K562 (cell line): ENCODE measurements at regions not wholly inside any gene's neighbourhood (a gene's known extent, or its start where the extent isn't known, plus 50 kb on each side); places are given as distances from the start of the nearest gene placed in this dataset.

Experiments
- ATAC-seq: fragments of 200-7000 bp; cut with Tn5 transposase; 3 replicates; pipeline ENCODE4 v1.9.1; 2020; ENCODE audit warnings: moderate library complexity
- BruUV-seq: library from RNA; stranded (reverse); fragments of 400-500 nt; replicated peaks from 2 replicates; lab custom pipeline; 2021; lab: Mats Ljungman, UMichigan
- CTCF ChIA-PET: fragments of 300-600 bp; formaldehyde crosslinking; extraction: SDS; loops from one replicate; lab custom pipeline; 2021; ENCODE audit warnings: low intra/inter-chr PET ratio; lab: Yijun Ruan, JAX
- POLR2A ChIA-PET: fragments of 300-600, 350-650 bp; sonication (Branson Sonifier 250); formaldehyde crosslinking; extraction: SDS; loops from one replicate; lab custom pipeline; 2021; ENCODE audit warnings: antibody characterized with exemption, inconsistent platforms; lab: Yijun Ruan, JAX
- DNase-seq, 4 experiments: peaks; one replicate each; pipeline versions ENCODE4 v3.0.0 to v3.0.0-alpha.2; 2011 to 2018; ENCODE audit warnings: low spot score in 3 of 4, mixed read lengths in 3 of 4; ENCODE audit errors: extremely low read depth in 1 of 4
- FAIRE-seq: peaks from 2 replicates; lab custom pipeline; 2011; peaks lifted over from hg19 to GRCh38; lab: Jason Lieb, UNC
- H2AFZ ChIP-seq: 2 replicates; pipeline ENCODE4 v1.6.0; 2011; ENCODE audit warnings: low read depth, low read length, control low read depth, inconsistent platforms
- H3K27ac ChIP-seq: fragments of 200-600 bp; 3 replicates; pipeline ENCODE4 v1.8.0; 2011; ENCODE audit warnings: low read depth, mild to moderate bottlenecking, control low read depth, inconsistent platforms, low read length, moderate library complexity, mixed read lengths; ENCODE audit errors: extremely low read depth
- H3K27me3 ChIP-seq, 2 experiments: fragments of 300-600 bp in 1 of 2; 2 replicates in 1 of 2; 3 replicates in 1 of 2; pipeline versions ENCODE4 v1.6.0 to v1.8.0; 2011; ENCODE audit warnings: inconsistent platforms in 2 of 2, low read length in 2 of 2, mild to moderate bottlenecking in 1 of 2, mixed read lengths in 1 of 2, moderate library complexity in 1 of 2; ENCODE audit not compliant: control insufficient read depth in 2 of 2, insufficient read depth in 2 of 2
- H3K36me3 ChIP-seq: fragments of 300-600 bp; 3 replicates; pipeline ENCODE4 v1.8.0; 2011; ENCODE audit warnings: mild to moderate bottlenecking, low read length, inconsistent platforms; ENCODE audit not compliant: control insufficient read depth, insufficient read depth
- H3K4me1 ChIP-seq, 2 experiments: fragments of 200-600 bp in 1 of 2; replicated peaks in 1 of 2; 2 replicates in 1 of 2; 3 replicates in 1 of 2; pipeline versions ENCODE4 v1.5.1 to v1.8.0; 2011; ENCODE audit warnings: inconsistent platforms in 2 of 2, low read length in 2 of 2, mild to moderate bottlenecking in 1 of 2, mixed read lengths in 1 of 2, moderate library complexity in 1 of 2; ENCODE audit not compliant: control insufficient read depth in 2 of 2, insufficient read depth in 2 of 2
- H3K4me2 ChIP-seq: 2 replicates; pipeline ENCODE4 v1.6.1; 2011; ENCODE audit warnings: low read length, control low read depth, inconsistent platforms, mixed read lengths; ENCODE audit not compliant: insufficient read depth
- H3K4me3 ChIP-seq: fragments of 200-600 bp; sonication (generic), shearing (Covaris generic); 2 replicates; pipeline ENCODE4 v1.5.1; 2016; ENCODE audit warnings: control low read depth, inconsistent platforms
- H3K79me2 ChIP-seq: fragments of 200-600 bp; 3 replicates; pipeline ENCODE4 v1.8.0; 2011; ENCODE audit warnings: low read length, inconsistent platforms; ENCODE audit not compliant: control insufficient read depth, insufficient read depth
- H3K9ac ChIP-seq, 2 experiments: 2 replicates each; pipeline versions ENCODE4 v1.6.0 to v1.6.1; 2011; ENCODE audit warnings: low read depth in 2 of 2, low read length in 2 of 2, control low read depth in 1 of 2, inconsistent platforms in 1 of 2, mild to moderate bottlenecking in 1 of 2, mixed read lengths in 1 of 2; ENCODE audit not compliant: insufficient read depth in 1 of 2
- H3K9me1 ChIP-seq: one replicate; pipeline ENCODE4 v1.6.0; 2011; ENCODE audit warnings: inconsistent platforms, mild to moderate bottlenecking, low read length, moderate library complexity; ENCODE audit not compliant: control insufficient read depth, insufficient read depth
- H3K9me3 ChIP-seq: replicated peaks from 2 replicates; pipeline ENCODE4 v1.5.1; 2011; ENCODE audit warnings: low read depth, low read length, inconsistent platforms; ENCODE audit not compliant: control insufficient read depth, insufficient read depth
- H4K20me1 ChIP-seq: replicated peaks from 2 replicates; pipeline ENCODE4 v1.6.1; 2011; ENCODE audit warnings: low read length, inconsistent platforms, mixed read lengths; ENCODE audit not compliant: control insufficient read depth, insufficient read depth
- DMBX1 ChIP-seq: fragments of 250-450 bp; sonication (Bioruptor Pico); IDR thresholded peaks from 2 replicates; pipeline ENCODE4 v1.8.0; 2022; ENCODE audit warnings: inconsistent platforms, mild to moderate bottlenecking, moderate library complexity, borderline replicate concordance
- GTF2E2 ChIP-seq: fragments of 200-800 bp; sonication (Bioruptor generic); IDR thresholded peaks from 2 replicates; pipeline ENCODE4 v1.6.1; 2016; ENCODE audit warnings: missing genetic modification characterization, missing compliant biosample characterization
- NCOA2 ChIP-seq, 2 experiments: fragments of 450-650 bp; IDR thresholded peaks; 2 replicates each; pipeline ENCODE4 v1.6.1; 2018; ENCODE audit warnings: mild to moderate bottlenecking in 2 of 2, moderate library complexity in 1 of 2; ENCODE audit not compliant: partially characterized antibody in 2 of 2
- ZNF79 ChIP-seq: fragments of 250-450 bp; sonication (Bioruptor Pico); IDR thresholded peaks from 2 replicates; pipeline ENCODE4 v1.4.0; 2020; ENCODE audit warnings: low read depth, mild to moderate bottlenecking, moderate library complexity
- WGBS: fragments of 100-300 bp; shearing (Covaris generic); methylation state at CpG from one replicate; pipeline ENCODE4 v1.1.6; 2016; ENCODE audit warnings: low coverage, mixed read lengths; ENCODE audit not compliant: insufficient coverage; ENCODE audit errors: missing lambda C conversion rate; 5-methylcytosine and 5-hydroxymethylcytosine counted together
- in situ Hi-C: fragments of 300-500 bp; cut with MboI; formaldehyde crosslinking; loops from 4 replicates; pipeline ENCODE4 v1.15.0; 2018; ENCODE audit warnings: inconsistent platforms, mixed read lengths
- intact Hi-C: fragments of 100-400 bp; cut with micrococcal nuclease; formaldehyde crosslinking; loops from 2 replicates; pipeline ENCODE4 v1.14.2; 2022
- TF ChIP-seq, protein P1 (sequence below): sonication (generic); formaldehyde crosslinking; IDR thresholded peaks from 2 replicates; pipeline ENCODE4 v1.9.0; 2022; ENCODE audit warnings: mild to moderate bottlenecking, missing genetic modification reagents

DNA sequence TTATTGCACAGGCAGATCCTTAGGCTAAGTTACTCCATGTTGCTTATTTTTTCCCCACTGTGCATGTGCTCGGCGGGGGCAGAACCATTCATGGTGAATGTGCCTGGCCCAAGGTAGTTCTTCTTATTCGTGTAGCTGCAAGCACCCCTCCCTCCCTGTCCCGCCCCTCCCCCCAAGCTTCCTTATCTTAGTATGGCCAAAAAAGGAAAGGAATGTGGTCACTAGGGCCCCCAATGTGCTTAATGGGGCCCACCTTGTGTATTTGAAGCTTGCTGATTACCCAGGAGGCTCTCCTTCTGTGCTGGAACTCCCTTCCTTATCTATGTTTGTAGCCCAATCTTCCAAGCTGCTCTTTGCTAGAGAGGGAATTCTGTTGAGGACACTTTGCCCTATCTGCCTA, 1259.7 kb upstream of the RAG2 start:
- no peak overlapping the region for H3K9ac ChIP-seq
- 0% methylated on average over 3 of the region's 4 CpGs for WGBS
- no peak for ATAC-seq
- H3K4me2 ChIP-seq: no peak overlapping the region
- in situ Hi-C loops (no loop called here), intact Hi-C loops (no loop called here)
- no peaks in the 10 kb centered on the region for H3K9me1 ChIP-seq
- no TSS peak for BruUV-seq
- no peaks in the 10 kb centered on the region for H3K9me3 ChIP-seq
- H3K79me2 ChIP-seq: no peaks in the 10 kb centered on the region
- no peak for FAIRE-seq
- TF ChIP-seq, protein P1, sequence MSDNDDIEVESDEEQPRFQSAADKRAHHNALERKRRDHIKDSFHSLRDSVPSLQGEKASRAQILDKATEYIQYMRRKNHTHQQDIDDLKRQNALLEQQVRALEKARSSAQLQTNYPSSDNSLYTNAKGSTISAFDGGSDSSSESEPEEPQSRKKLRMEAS (CRISPR knock-in tag): peak; percentile 47; the same call in 1 of the 2 replicates
- TF ChIP-seq ZNF79 (no peak), DMBX1 (CRISPR knock-in tag) (peak; percentile 61; the same call in 1 of the 2 replicates)
- CTCF ChIA-PET: no interaction called here
- H3K27me3 ChIP-seq: no peaks in the 10 kb centered on the region
- H3K4me3 ChIP-seq: no peak overlapping the region
- H3K27ac ChIP-seq: peak overlapping the region; percentile 17; the same call in 1 of the 3 replicates
- POLR2A ChIA-PET: no interaction called here
- no peak overlapping the region for H2AFZ ChIP-seq
- H3K4me1 ChIP-seq: no peaks in the 10 kb centered on the region
- H4K20me1 ChIP-seq: no peaks in the 10 kb centered on the region
- no peaks in the 10 kb centered on the region for H3K36me3 ChIP-seq
- peak in 3 of 4 experiments; percentile 9 to 48 (median 9) for DNase-seq

DNA sequence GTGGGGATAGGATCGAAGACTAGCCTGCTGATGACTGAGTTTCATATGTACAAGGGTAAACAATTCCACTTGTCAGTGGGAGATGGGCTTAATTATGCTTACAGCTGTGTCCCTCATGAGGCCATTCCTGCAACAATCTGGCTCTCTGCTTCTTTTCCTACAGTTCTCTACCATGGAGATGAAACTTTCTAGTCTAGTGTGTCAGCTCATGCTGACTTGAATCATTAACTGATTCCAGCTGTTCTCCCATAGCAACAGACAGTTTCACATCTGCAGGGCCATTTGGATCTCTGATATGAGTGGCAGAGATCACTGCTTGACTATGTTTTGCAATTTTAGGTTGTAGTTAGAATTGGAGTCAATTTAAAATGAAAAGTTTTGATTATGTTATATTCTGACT, 1251.7 kb upstream of the RAG2 start:
- in situ Hi-C loops (no loop called here), intact Hi-C loops (no loop called here)
- BruUV-seq: no TSS peak
- Histone ChIP-seq H3K4me3 (no peak overlapping the region), H2AFZ (no peak overlapping the region), H3K9me3 (no peaks in the 10 kb centered on the region), H3K36me3 (no peaks in the 10 kb centered on the region), H3K9me1 (no peaks in the 10 kb centered on the region), H3K4me2 (no peak overlapping the region), H4K20me1 (no peaks in the 10 kb centered on the region), H3K79me2 (no peaks in the 10 kb centered on the region), H3K9ac (no peak overlapping the region), H3K27me3 (no peaks in the 10 kb centered on the region), H3K27ac (no peak overlapping the region), H3K4me1 (no peaks in the 10 kb centered on the region)
- CTCF ChIA-PET: no interaction called here
- POLR2A ChIA-PET: no interaction called here
- WGBS: 0% methylated on average over 1 of the region's 1 CpG
- no peak for TF ChIP-seq GTF2E2 (tag)
- no peak for TF ChIP-seq NCOA2 (IDR thresholded peaks at IDR 0.05; ENCODE audit: partially characterized antibody in 2 of 2)
- DNase-seq: no peak
- ATAC-seq: no peak
- FAIRE-seq: no peak
